ENCODE measurements at regions not wholly inside any gene's neighbourhood (a gene's known extent, or its start where the extent isn't known, plus 50 kb on each side); places are given as distances from the start of the nearest gene placed in this dataset.

DNA sequence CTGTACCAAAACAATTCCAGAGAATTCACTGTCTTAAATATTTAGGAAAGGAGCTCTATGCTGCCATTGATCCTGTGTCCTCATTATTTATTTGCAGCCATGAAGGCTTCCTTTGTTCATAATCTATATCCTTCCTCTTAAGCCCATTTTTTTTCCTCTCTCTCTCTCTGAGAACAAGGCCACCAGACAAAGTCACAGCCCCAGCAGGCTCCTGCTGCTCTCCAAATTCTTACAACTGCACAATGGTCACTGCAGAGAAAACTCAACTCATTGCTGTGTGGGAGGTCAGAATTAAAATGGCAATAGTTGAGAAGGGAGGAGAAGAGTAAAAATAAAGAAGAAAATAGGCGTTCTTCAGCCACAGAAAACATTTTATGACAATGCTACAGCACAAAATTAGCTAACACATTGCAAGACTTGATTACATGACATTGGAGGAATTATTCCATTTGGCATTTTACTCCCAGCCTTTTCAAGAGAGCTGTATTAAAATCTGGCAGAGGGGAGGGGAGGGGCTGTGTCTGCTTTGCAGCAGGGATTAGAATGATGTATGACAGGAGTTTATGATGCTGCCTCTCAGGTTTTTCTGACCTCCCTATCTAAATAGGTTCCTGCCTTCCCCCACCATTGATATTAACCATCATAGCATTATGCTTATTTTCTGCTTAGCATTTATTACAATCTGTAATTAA, 399.7 kb upstream of the THBS1 start:
- TF ChIP-seq, protein P1, sequence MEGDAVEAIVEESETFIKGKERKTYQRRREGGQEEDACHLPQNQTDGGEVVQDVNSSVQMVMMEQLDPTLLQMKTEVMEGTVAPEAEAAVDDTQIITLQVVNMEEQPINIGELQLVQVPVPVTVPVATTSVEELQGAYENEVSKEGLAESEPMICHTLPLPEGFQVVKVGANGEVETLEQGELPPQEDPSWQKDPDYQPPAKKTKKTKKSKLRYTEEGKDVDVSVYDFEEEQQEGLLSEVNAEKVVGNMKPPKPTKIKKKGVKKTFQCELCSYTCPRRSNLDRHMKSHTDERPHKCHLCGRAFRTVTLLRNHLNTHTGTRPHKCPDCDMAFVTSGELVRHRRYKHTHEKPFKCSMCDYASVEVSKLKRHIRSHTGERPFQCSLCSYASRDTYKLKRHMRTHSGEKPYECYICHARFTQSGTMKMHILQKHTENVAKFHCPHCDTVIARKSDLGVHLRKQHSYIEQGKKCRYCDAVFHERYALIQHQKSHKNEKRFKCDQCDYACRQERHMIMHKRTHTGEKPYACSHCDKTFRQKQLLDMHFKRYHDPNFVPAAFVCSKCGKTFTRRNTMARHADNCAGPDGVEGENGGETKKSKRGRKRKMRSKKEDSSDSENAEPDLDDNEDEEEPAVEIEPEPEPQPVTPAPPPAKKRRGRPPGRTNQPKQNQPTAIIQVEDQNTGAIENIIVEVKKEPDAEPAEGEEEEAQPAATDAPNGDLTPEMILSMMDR (IDR thresholded peaks at IDR 0.05; ENCODE audit: insufficient read depth, low read depth, low read length): no peak
- TF ChIP-seq EZH2 (IDR thresholded peaks at IDR 0.05; ENCODE audit: insufficient read depth, low read length): no peak
